Motor neuron (in vitro differentiated cells): ENCODE measurements at regions not wholly inside any gene's neighbourhood (a gene's known extent, or its start where the extent isn't known, plus 50 kb on each side); places are given as distances from the start of the nearest gene placed in this dataset.

ENCODE experiments used
- ATAC-seq, 8 experiments: fragments of 200-7000 bp; cut with Tn5 transposase; replicated peaks in 6 of 8; 2 replicates each; pipeline ENCODE4 v1.8.0; 2021; ENCODE audit warnings: mild to moderate bottlenecking in 8 of 8, moderate library complexity in 8 of 8
- H3K27ac ChIP-seq, 2 donors: fragments of 250-450 bp; sonication (Bioruptor Pico); 2 replicates each; pipeline ENCODE4 v1.9.0; 2021; ENCODE audit warnings: antibody characterized with exemption in 2 of 2, mild to moderate bottlenecking in 2 of 2, moderate library complexity in 1 of 2
- H3K4me1 ChIP-seq, 2 donors: fragments of 250-450 bp; sonication (Bioruptor Pico); replicated peaks in 1 of 2; 2 replicates each; pipeline ENCODE4 v1.6.1; 2021; ENCODE audit warnings: antibody characterized with exemption in 2 of 2, mild to moderate bottlenecking in 2 of 2, moderate library complexity in 1 of 2
- H3K4me3 ChIP-seq, 5 donors: fragments of 250-450 bp; sonication (Bioruptor Pico); 2 replicates each; pipeline ENCODE4 v1.9.0; 2021; ENCODE audit warnings: antibody characterized with exemption in 5 of 5, mild to moderate bottlenecking in 5 of 5, moderate library complexity in 4 of 5
- WGBS, 10 experiments: fragments of 450-650 bp; shearing (Covaris generic); methylation state at CpG; one replicate each; pipeline ENCODE4 v1.0.0; 2022; 5-methylcytosine and 5-hydroxymethylcytosine counted together
- in situ Hi-C, 9 experiments: fragments of 400-800 bp; cut with MboI; loops; one replicate each; pipeline ENCODE4 v1.15.0; 2021; ENCODE audit warnings: low sequenced_read_pairs in 9 of 9, low pct_unique_long_range_greater_than_20kb in 2 of 9; ENCODE audit not compliant: unreplicated experiment in 9 of 9

DNA sequence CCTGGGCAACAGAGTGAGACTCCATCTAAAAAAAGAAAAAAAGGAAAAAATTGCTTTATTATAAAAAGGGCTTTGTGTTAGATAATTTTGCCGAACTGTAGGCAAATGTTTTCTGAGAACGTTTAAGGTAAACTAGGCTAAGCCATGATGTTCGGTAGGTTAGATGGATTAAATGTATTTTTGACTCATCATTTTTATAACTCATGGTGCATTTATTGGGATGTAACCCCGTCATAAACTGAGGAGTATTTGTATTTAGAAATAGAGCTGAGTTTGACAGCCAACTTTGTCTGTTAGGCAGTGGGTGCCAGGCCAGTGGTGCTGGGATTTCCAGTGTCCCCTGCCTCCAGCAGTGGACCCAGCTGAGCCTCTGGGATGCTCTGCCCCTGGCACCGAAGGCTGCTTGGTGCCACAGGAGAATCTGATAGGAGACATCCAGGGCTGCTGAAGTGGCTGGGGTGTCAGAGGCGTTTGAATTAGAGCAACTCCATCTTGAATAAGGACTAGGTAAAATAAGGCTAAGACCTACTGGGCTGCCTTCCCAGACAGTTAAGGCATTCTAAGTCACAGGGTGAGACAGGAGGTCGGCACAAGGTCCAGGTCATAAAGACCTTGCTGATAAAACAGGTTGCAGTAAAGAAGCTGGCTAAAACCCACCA, 114.9 kb upstream of the EEPD1 start:
- no peak overlapping the region for H3K27ac ChIP-seq
- in situ Hi-C loops = no loop called here

DNA sequence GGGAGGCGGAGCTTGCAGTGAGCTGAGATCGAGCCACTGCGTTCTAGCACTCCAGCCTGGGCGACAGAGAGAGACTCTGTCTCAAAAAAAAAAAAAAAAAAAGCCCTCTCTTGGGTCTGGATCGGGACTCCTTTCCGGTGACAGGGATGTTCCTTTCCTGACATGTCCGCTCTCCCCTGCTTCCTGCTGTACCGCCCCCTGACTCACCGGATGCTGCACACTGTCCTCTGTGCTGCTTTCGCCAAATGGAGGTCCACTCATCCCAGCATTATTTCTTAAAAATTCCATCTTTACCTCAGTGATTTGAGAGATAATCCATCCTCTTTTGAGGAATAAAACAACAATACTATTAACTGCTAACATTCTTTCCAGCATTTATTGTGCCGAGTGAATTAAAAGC, 113.8 kb upstream of the EEPD1 start:
- no peak overlapping the region for H3K27ac ChIP-seq
- H3K4me3 ChIP-seq = no peak overlapping the region
- WGBS, 10 experiments = 20 to 100% (median 65%) methylated on average over 1 to 8 of the region's 11 CpGs; no CpG with 5 or more reads in 3 of the 10 experiments
- in situ Hi-C loops = no loop called here
- no peak for ATAC-seq
- H3K4me1 ChIP-seq = peaks cover 0 to 12% of the 10 kb centered on the region in 2 donors

More for the DNA sequence above, 114.9 kb upstream of the EEPD1 start:
- 41 to 100% (median 84%) methylated on average over 2 to 7 of the region's 7 CpGs; no CpG with 5 or more reads in 1 of the 10 experiments for WGBS, 10 experiments
- Histone ChIP-seq H3K4me1 (peaks cover 0 to 12% of the 10 kb centered on the region in 2 donors), H3K4me3 (no peak overlapping the region)
- ATAC-seq = no peak

DNA sequence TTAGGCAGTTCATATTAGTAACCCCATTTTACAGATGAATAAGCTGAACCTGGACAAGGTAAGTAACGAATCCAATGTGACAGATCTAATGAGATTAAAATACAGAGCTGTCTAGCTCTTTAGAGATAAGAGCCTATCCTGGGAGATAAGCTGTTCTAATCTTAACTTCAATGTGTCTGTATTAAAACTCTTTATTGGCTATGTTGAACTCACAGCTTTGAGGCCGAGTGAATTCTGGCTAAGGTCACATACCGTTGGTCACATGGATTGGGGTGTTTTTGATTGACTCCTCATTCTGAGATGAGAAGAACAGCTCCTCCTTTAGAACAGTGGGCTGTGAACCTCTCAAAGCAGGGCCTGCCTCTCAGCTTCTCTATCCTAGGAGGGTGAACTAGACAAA, 113.4 kb upstream of the EEPD1 start:
- WGBS, 10 experiments = 69 to 100% (median 91%) methylated on average over 1 to 3 of the region's 3 CpGs; no CpG with 5 or more reads in 2 of the 10 experiments
- H3K27ac ChIP-seq = no peak overlapping the region
- ATAC-seq = no peak
- H3K4me3 ChIP-seq = no peak overlapping the region
- H3K4me1 ChIP-seq = peaks cover 0 to 12% of the 10 kb centered on the region in 2 donors
- in situ Hi-C loops = no loop called here

DNA sequence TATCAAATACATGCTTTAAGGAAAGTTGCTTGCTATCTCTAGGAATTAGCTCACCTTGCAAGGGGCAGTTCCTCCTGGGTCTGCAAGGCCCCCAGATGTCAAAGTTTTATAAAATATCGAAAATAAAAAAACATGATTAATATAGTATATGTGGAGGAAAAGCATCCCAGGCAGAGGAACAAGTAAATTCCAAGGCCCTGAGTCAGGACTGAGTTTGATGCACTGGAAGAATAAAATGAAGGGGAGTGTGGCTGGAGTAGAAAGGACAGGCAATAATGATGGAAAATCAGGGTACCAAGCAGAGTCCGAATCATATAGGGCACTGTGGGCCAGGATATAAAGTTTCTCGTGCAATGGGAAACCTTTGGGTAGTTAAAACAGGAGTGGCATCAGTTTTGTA, 112.4 kb upstream of the EEPD1 start:
- 64 to 93% (median 83%) methylated on average over 2 to 3 of the region's 3 CpGs; no CpG with 5 or more reads in 1 of the 10 experiments for WGBS, 10 experiments
- no peak overlapping the region for H3K4me3 ChIP-seq
- peaks cover 0 to 12% of the 10 kb centered on the region in 2 donors for H3K4me1 ChIP-seq
- ATAC-seq = no peak
- H3K27ac ChIP-seq = no peak overlapping the region
- in situ Hi-C loops = no loop called here

DNA sequence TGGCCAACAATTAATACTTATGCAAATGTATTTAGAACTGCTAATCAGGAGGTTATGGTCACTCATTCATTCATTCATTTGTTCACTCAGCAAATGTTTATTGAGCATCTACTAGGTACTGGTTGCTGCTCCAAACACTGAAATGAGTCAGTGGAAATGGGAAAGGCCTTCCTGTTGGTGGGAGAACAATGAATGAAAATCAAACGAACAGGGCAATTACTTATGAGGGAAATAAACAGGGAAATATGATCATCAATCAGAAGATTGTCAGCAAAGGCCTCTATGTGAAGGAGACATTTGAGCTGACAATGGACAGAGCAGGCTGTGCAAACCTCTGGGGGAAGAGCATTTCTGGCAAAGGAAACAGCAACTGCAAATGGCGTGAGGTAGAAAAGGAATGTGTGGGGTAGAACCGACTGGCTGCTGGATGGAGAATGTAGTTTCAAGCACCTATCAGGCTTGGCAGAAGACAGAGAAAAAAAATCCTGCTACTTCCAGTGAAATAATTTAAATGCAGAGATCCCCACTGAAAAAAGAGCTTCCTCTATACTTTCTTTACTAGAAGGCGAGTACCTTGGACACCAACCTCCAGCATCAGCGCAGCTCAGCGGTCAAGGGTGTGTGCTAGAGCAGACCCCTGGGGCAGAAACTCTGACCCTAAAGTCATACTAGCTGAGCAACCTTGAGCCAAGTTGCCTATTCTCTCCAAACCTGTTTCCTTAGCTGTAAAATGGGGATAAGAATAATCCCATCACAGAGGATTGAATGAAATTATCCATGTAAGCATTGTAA, 108.8 kb upstream of the EEPD1 start:
- Histone ChIP-seq H3K27ac (no peak overlapping the region), H3K4me1 (no peaks in the 10 kb centered on the region), H3K4me3 (no peak overlapping the region)
- ATAC-seq = no peak
- WGBS, 10 experiments = 65 to 100% (median 86%) methylated on average over 3 to 6 of the region's 6 CpGs
- in situ Hi-C loops = no loop called here

DNA sequence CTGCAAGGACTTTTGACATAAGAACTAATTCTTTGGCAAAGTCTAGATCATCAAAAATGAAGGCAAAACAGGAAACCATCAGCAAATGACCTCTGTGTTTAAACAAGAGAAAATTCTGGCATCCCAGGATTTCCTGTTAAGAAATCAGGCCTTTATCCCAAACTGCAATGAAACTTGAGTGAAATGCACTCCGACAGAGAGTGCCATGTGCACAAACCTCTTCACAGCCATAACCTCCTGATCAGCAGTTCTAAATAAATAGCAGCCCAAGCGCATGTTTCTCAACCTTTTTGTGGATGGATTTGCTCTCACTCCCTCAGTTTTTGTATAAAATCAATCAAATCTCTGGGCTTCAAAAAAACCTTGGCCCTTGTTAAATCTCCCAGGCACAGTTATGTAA, 107.7 kb upstream of the EEPD1 start:
- no peak overlapping the region for H3K4me3 ChIP-seq
- ATAC-seq = no peak
- no peak overlapping the region for H3K27ac ChIP-seq
- 0 to 100% (median 76%) methylated on average over 1 to 2 of the region's 2 CpGs for WGBS, 10 experiments
- no peaks in the 10 kb centered on the region for H3K4me1 ChIP-seq
- in situ Hi-C loops = no loop called here

DNA sequence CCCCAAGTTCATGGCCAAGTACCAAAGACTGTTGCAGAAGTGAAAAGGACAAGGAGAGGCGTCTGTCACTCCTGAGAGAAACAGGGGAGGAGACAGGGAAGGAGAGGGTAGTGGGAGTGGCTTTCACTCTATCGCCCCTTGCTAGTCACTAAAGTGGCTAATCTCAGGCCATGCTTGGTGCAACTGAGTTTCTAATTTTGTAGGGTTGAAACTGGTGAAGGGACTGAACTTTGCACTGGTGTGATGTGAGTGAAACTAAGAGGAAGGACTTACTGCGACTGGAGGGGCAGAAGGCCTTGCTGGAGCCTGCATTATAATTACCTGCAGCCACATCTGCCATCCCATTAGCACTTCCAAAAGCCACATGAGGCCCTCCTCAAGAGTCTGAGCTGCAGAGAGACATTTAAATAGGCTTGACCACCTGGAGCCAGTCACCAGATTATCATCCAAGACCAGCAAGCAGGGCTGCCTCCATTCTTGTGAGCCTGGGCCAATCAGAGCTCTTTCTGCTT, 107.2 kb upstream of the EEPD1 start:
- in situ Hi-C loops = no loop called here
- H3K4me1 ChIP-seq = no peaks in the 10 kb centered on the region
- WGBS, 10 experiments = 17 to 100% (median 62%) methylated on average over 1 to 3 of the region's 3 CpGs; no CpG with 5 or more reads in 3 of the 10 experiments
- H3K4me3 ChIP-seq = no peak overlapping the region
- no peak for ATAC-seq
- no peak overlapping the region for H3K27ac ChIP-seq

DNA sequence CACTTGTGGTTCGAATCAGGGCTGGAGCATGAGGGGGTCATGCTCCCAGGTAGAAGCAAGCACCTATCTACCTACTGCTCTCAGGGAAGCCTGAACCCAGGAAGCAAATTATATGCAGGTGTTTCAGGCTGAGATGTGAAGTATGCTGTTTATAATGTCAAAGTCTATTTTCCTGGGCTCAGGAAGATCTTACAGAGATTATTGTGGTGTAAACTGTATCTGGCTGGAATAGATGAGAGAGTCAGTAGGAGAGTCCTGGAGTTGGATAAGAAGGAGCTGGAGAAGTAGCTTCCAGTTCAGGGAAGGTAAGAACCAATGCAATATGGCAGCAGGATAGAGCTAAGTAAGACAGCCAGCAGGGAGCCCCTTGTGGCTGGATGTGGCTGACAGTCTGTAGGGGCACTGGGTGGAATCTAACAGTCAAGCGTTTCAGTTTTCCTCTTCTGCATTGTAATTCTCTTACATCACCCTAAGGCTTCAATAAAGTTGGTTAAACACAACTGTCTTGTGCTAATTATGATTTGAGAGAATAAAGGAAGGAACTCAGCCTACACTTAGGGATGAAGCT, 105.9 kb upstream of the EEPD1 start:
- no peak overlapping the region for H3K4me3 ChIP-seq
- ATAC-seq = peak in 1 of 8 experiments; percentile 10
- H3K4me1 ChIP-seq = no peaks in the 10 kb centered on the region
- in situ Hi-C loops = no loop called here
- WGBS, 10 experiments = 20 to 100% (median 84%) methylated on average over 1 to 2 of the region's 2 CpGs; no CpG with 5 or more reads in 2 of the 10 experiments
- H3K27ac ChIP-seq = no peak overlapping the region

DNA sequence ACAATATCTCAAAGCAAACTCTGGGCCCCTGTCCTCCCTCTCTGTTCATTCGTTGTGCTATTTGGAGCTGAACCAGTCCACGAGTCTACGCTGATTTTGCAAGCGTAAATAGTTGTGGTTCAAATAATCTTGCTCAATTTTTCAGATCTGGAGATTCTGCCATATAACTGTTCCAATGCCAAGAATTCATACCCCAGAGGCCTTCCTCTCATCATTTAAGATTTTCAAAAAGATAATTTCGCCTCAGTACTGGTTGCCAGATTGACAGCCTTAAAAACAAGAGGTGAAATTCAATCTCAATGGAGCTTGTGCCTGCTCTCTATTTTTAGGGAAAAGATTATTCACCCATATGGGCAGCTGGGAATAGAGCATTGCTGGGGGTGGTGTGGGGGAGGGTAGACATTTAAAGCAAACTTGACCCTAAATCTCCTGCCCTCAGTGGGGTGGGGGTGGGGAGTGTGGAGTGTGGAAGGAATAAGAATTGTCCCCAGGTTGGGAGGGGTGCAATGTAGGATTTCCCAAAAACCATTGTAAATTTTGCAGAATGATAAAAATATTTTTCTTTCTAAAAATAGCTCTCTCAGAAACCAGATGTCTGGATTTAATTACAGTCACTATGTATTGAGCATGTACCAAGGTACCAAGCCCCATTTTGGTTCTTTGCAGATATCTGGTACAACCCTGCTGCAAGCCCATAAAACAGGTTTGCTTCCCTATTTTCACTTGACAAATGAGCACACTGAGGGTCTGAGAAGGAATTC, 104.7 kb upstream of the EEPD1 start:
- WGBS, 10 experiments = 0 to 100% (median 85%) methylated on average over 2 to 5 of the region's 5 CpGs; no CpG with 5 or more reads in 1 of the 10 experiments
- Histone ChIP-seq H3K4me1 (no peaks in the 10 kb centered on the region), H3K27ac (no peak overlapping the region), H3K4me3 (no peak overlapping the region)
- ATAC-seq = peak in 3 of 8 experiments; percentile 74 to 86 (median 80)
- in situ Hi-C loops = no loop called here

DNA sequence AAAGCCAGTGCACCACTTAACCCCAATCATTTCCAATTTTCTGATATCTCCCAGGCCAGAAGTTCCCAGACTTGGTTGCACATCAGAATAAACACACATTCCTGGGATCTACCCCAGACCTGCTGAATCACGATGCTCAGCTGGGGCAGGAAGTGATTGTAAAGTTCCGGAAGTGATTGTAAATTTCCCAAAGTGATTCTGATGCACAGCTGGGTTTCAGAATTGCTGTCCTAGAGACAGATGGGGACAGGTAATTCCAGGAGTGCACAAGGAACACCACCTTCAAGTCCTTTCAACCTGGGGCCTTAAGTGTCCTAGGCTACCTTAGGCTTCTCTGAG, 104.2 kb upstream of the EEPD1 start:
- no peak overlapping the region for H3K4me3 ChIP-seq
- ATAC-seq = peak in 3 of 8 experiments; percentile 3 to 19 (median 18)
- WGBS, 10 experiments = 0 to 90% (median 43%) methylated on average over 1 to 2 of the region's 2 CpGs; no CpG with 5 or more reads in 4 of the 10 experiments
- in situ Hi-C loops = no loop called here
- no peak overlapping the region for H3K27ac ChIP-seq
- H3K4me1 ChIP-seq = no peaks in the 10 kb centered on the region

DNA sequence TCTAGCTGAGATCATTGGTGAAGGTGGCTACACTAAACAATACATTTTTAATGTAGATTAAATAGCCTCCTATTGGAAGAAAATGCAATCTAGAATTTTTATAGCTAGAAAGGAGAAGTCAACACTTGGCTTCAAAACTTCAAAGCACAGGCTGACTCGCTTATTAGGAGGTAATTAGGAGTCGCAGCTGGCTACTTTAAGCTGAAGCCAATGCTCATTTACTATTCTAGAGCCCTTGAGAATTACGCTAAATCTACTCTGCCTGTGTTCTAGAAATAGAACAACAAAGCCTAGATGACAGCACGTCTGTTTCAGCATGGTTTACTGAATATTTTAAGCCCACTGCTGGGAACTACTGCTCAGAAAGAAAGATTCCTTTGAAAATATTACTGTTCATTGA, 101.6 kb upstream of the EEPD1 start:
- WGBS, 10 experiments = 36 to 82% (median 52%) methylated on average over 1 to 4 of the region's 4 CpGs; no CpG with 5 or more reads in 3 of the 10 experiments
- peak in 1 of 8 experiments; percentile 11 for ATAC-seq
- Histone ChIP-seq H3K4me3 (no peak overlapping the region), H3K27ac (no peak overlapping the region), H3K4me1 (no peaks in the 10 kb centered on the region)
- in situ Hi-C loops = no loop called here

DNA sequence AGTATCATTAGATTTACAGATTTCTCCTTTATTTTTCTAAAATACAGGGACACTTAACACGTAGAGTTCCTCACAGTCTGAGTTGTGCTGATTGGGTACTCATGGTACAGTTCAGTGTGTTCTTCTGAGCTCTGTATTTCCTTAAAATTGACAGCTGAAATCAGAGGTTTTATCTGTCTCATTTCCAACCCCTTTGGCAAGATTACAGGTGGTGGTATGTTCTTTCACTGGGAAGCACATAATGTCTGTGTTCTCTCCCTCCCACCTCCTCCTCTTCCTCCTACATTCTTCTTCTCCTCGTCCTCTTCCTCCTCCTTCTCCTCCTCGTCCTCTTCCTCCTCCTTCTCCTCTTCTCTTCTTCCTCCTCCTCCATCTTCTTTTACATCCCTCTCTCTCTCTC, 99.5 kb upstream of the EEPD1 start:
- in situ Hi-C loops = no loop called here
- H3K4me1 ChIP-seq = no peaks in the 10 kb centered on the region
- H3K4me3 ChIP-seq = no peak overlapping the region
- 18 to 63% (median 40%) methylated on average over 2 to 3 of the region's 3 CpGs; no CpG with 5 or more reads in 2 of the 10 experiments for WGBS, 10 experiments
- H3K27ac ChIP-seq = no peak overlapping the region
- no peak for ATAC-seq
